Immature natural killer cell (primary cell): ENCODE measurements at regions not wholly inside any gene's neighbourhood (a gene's known extent, or its start where the extent isn't known, plus 50 kb on each side); places are given as distances from the start of the nearest gene placed in this dataset.
A peak's percentile ranks its signal among the peaks of the same experiment; 100 is the strongest.

Experiments
- DNase-seq, 3 donors: peaks; one replicate each; pipeline ENCODE4 v3.0.0; 2022; ENCODE audit warnings: mixed read lengths in 1 of 3
- H3K27ac Mint-ChIP-seq, 6 donors: one replicate each; pipeline ENCODE4 v1.8.0; 2020; ENCODE audit warnings: mixed read lengths in 6 of 6, mild to moderate bottlenecking in 5 of 6, inconsistent platforms in 4 of 6, moderate library complexity in 3 of 6
- H3K27me3 Mint-ChIP-seq, 3 donors: one replicate each; pipeline ENCODE4 v1.8.0; 2020 to 2021; ENCODE audit warnings: low read depth in 3 of 3, mild to moderate bottlenecking in 3 of 3, mixed read lengths in 3 of 3, moderate library complexity in 3 of 3, inconsistent platforms in 1 of 3
- H3K36me3 Mint-ChIP-seq, 3 donors: one replicate each; pipeline ENCODE4 v1.8.0; 2020; ENCODE audit warnings: mixed read lengths in 3 of 3, inconsistent platforms in 2 of 3, mild to moderate bottlenecking in 2 of 3
- H3K4me1 Mint-ChIP-seq, 2 donors: one replicate each; pipeline ENCODE4 v1.8.0; 2020; ENCODE audit warnings: inconsistent platforms in 2 of 2, mild to moderate bottlenecking in 2 of 2, mixed read lengths in 2 of 2, moderate library complexity in 1 of 2
- H3K4me3 Mint-ChIP-seq, 5 donors: one replicate each; pipeline ENCODE4 v1.8.0; 2020; ENCODE audit warnings: mild to moderate bottlenecking in 5 of 5, mixed read lengths in 5 of 5, inconsistent platforms in 3 of 5, moderate library complexity in 3 of 5
- H3K9me3 Mint-ChIP-seq, 6 donors: one replicate each; pipeline ENCODE4 v1.8.0; 2020; ENCODE audit warnings: mild to moderate bottlenecking in 6 of 6, mixed read lengths in 6 of 6, inconsistent platforms in 4 of 6, moderate library complexity in 3 of 6

DNA sequence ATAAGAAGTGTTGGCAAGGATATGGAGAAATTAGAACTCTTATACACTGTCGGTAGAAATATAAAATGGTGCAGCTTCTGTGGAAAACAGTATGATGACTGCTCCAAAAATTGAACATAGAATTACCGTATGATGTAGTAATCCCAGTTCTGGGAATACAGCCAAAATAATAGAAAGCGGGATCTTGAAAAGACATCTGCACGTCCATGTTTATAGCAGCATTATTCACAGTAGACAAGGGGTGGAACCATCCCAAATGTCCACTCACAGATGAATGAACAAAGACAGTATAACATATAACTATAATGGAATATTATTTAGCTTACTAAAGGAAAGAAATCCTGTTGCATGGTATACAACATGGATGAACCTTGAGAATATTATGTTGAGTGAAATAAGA lies 257.7 kb downstream of the TDRD15 start:
- DNase-seq: no peak
- peaks cover 0 to 3% (median 2%) of the 10 kb centered on the region in 3 donors for H3K27me3 Mint-ChIP-seq
- no peaks in the 10 kb centered on the region for H3K4me1 Mint-ChIP-seq
- H3K36me3 Mint-ChIP-seq: no peaks in the 10 kb centered on the region
- peaks cover 0 to 17% (median 10%) of the 10 kb centered on the region in 6 donors for H3K9me3 Mint-ChIP-seq
- no peak overlapping the region for H3K4me3 Mint-ChIP-seq
- no peak overlapping the region for H3K27ac Mint-ChIP-seq

DNA sequence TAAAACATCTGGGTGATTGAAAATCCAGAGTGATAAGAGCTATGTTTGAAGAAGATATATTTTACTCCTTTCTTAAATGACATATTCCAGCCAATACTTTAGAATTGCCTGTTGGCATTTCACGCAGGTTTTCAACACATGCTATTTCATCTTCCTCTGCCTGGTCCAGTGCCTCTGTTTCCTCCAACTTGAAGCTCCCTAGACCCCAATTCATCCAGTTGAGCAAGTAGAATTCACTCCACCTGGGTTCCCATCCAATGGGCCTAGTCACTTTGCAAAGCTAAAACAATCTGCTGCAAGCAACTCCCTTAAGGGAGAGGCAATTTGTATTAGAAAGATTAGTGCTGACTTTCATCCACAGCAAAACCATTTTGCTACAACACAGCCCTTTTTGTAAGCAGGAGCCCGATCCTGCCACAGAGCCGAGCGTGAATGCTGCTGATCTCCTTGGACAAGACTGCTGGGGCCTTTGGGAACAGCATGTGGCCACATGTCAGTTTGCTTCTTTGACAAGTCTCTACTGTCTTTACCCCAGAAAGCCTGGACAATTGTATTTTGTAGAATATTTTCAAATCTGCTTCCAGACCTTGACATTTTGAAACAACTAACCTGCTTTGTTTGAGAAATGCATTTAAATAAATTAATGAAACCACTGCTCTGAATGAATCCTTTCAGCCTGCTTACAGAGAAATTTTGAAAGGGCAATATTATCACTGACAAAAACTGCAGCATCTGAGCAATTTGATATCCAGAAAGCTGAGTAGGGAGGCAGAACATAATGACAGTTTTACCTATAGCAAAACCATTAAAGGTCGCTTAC lies 259.1 kb downstream of the TDRD15 start:
- peaks cover 0 to 18% (median 7%) of the 10 kb centered on the region in 6 donors for H3K9me3 Mint-ChIP-seq
- H3K4me1 Mint-ChIP-seq: no peaks in the 10 kb centered on the region
- no peak overlapping the region for H3K4me3 Mint-ChIP-seq
- peaks cover 0 to 2% (median 0%) of the 10 kb centered on the region in 3 donors for H3K36me3 Mint-ChIP-seq
- peaks cover 0 to 3% (median 2%) of the 10 kb centered on the region in 3 donors for H3K27me3 Mint-ChIP-seq
- H3K27ac Mint-ChIP-seq: no peak overlapping the region
- DNase-seq: no peak

DNA sequence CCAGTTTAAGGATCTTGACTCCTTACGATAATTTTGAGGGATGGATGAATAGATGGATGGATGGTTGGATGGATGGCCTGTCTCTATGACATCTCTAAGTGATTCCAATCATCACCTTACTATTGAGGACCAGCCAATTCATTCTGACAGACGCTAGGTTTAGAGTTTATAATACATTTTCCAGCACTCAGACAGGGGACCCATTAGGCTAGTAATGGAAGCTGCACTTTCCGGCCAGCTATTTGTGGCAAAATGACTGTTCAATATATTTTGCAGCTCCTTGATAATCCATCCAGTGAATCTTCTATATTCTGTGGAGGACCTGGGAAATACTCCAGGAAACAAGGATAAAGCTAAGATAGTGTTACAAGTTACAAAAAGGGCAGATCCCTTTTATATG lies 262.9 kb downstream of the TDRD15 start:
- Mint-ChIP-seq H3K9me3 (peaks cover 0 to 16% (median 4%) of the 10 kb centered on the region in 6 donors), H3K27me3 (peaks cover 0 to 2% (median 0%) of the 10 kb centered on the region in 3 donors), H3K27ac (no peak overlapping the region), H3K4me3 (no peak overlapping the region), H3K4me1 (no peaks in the 10 kb centered on the region), H3K36me3 (peaks cover 0 to 8% (median 0%) of the 10 kb centered on the region in 3 donors)
- DNase-seq: no peak

DNA sequence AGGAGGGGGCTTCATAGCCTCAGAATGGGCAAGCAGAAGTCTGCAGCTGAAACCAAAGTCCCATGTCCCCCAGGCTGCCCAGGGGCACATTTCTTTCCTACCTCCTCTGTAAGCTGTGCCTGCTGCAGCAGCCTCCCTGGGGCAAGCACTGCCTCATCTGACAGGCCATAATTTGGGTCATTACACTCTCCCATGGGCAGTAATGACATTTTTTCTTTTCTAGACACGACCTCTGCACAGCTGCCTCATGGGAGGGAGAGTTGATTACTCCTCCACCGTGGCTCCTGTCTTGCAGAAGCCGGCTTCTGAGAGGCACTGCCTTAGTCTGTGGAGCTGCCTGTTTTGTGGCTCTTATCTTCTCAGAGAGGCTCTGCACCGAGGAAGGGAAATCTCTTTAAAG lies 268.9 kb downstream of the TDRD15 start:
- peaks cover 1 to 2% (median 2%) of the 10 kb centered on the region in 3 donors for H3K27me3 Mint-ChIP-seq

DNA sequence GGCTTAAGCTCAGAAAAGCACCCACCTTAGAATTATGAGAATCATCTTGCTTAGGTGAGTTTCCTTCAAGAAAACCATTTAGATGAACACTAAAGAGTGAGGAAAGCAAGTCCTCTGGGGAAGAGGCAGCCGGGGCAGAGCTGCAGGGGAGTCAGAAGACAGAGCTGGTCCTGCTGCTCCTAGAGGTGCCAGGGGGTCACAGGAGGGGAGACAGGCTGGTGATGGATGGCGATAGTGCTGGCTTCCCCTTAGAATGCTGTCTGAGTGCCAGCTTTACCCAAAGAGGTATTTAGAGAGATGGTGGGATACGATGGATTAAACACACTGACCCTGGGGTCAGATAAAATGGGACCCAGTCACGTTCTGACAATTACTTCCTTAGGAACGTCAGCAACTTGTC lies 269.4 kb downstream of the TDRD15 start:
- H3K36me3 Mint-ChIP-seq: peaks cover 0 to 4% (median 0%) of the 10 kb centered on the region in 3 donors
- peaks cover 1 to 2% (median 2%) of the 10 kb centered on the region in 3 donors for H3K27me3 Mint-ChIP-seq
- H3K27ac Mint-ChIP-seq: no peak overlapping the region
- no peak overlapping the region for H3K4me3 Mint-ChIP-seq
- H3K9me3 Mint-ChIP-seq: peaks cover 0 to 10% (median 3%) of the 10 kb centered on the region in 6 donors
- H3K4me1 Mint-ChIP-seq: no peaks in the 10 kb centered on the region
- DNase-seq: no peak

More for the DNA sequence above, 268.9 kb downstream of the TDRD15 start:
- Mint-ChIP-seq H3K4me1 (no peaks in the 10 kb centered on the region), H3K9me3 (peaks cover 0 to 15% (median 3%) of the 10 kb centered on the region in 6 donors), H3K36me3 (peaks cover 0 to 8% (median 0%) of the 10 kb centered on the region in 3 donors), H3K27ac (no peak overlapping the region), H3K4me3 (no peak overlapping the region)
- DNase-seq: no peak

DNA sequence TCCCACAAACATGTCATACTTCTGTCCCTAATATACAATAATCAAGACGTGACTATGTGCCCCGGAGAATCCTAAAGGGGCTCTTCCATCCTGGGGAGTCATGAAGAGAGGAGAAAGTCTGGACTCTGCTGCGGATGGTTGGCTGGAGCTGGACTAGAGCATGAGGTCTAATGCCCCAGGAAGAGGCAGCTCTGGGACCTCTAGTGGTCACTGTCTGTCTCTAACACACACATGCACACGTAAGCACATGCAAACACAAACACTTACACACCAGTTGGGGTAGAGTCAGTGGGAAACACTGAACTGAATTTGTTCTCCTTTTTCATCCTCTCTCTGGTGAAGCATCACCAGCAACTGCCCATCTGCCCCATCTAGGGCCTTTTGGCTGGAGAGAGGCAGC lies 271.6 kb downstream of the TDRD15 start:
- H3K27me3 Mint-ChIP-seq: peaks cover 0 to 2% (median 1%) of the 10 kb centered on the region in 3 donors
- H3K4me1 Mint-ChIP-seq: no peaks in the 10 kb centered on the region
- no peaks in the 10 kb centered on the region for H3K36me3 Mint-ChIP-seq
- H3K4me3 Mint-ChIP-seq: no peak overlapping the region
- peaks cover 0 to 8% (median 2%) of the 10 kb centered on the region in 6 donors for H3K9me3 Mint-ChIP-seq
- DNase-seq: no peak
- no peak overlapping the region for H3K27ac Mint-ChIP-seq

DNA sequence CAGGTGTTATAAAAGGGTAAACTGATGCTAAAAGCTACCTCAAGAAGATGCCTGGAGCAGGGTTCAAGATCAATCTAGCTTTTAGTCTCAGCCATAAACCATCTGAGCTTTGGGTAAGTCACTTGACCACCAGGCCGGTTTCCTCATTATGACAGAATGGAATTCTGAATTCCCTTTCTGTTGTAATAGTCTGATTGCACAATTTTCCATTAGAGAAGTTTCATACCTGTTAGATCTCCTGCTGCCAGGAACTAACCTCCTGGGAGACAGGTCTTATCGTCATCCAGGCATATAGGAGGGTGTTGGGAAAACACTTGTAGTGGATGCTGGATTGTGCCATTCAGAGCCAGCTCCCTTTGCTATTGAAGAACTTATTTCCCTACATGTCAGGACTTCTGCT lies 272.5 kb downstream of the TDRD15 start:
- peaks cover 0 to 12% (median 2%) of the 10 kb centered on the region in 6 donors for H3K9me3 Mint-ChIP-seq

DNA sequence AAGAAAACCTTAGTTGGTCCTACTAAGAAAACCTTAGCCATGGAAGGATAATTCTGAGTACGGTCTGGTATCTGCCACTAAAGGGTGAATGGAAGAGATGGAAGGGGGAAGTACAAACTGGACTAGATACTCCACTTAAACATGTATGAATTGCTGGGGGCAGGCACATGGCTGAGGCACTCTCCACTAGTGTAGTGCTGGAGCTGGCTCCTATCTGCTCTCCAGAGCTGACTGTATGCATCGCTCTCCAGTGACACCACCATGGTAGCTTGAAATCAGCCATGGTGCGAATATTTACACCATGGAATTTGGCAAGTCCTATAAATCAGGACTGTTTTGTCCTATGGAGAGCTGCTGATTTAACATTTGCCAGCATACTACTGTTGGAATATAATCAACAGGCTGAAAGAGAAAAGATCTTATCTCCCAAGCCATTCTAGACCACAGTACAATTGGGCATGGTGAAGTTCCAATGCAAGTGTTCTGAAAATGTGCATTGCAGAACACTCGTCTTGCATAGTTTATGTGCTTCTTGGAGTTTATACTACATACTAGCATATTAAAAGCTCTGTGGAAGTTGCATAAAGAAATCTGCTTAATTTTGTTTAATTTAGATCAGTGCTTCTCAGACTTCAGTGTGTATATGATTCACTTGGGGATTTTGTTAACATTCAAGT lies 277.4 kb downstream of the TDRD15 start:
- peak overlapping the region in 1 of 5 donors; percentile 0 for H3K4me3 Mint-ChIP-seq
- peaks cover 0 to 4% (median under 1%) of the 10 kb centered on the region in 6 donors for H3K9me3 Mint-ChIP-seq
- no peaks in the 10 kb centered on the region for H3K36me3 Mint-ChIP-seq
- no peak overlapping the region for H3K27ac Mint-ChIP-seq
- no peaks in the 10 kb centered on the region for H3K4me1 Mint-ChIP-seq
- H3K27me3 Mint-ChIP-seq: peaks cover 0 to 1% (median 0%) of the 10 kb centered on the region in 3 donors
- no peak for DNase-seq

More for the DNA sequence above, 272.5 kb downstream of the TDRD15 start:
- H3K4me1 Mint-ChIP-seq: no peaks in the 10 kb centered on the region
- peaks cover 0 to 2% (median 1%) of the 10 kb centered on the region in 3 donors for H3K27me3 Mint-ChIP-seq
- H3K27ac Mint-ChIP-seq: no peak overlapping the region
- H3K36me3 Mint-ChIP-seq: no peaks in the 10 kb centered on the region
- no peak for DNase-seq
- no peak overlapping the region for H3K4me3 Mint-ChIP-seq

DNA sequence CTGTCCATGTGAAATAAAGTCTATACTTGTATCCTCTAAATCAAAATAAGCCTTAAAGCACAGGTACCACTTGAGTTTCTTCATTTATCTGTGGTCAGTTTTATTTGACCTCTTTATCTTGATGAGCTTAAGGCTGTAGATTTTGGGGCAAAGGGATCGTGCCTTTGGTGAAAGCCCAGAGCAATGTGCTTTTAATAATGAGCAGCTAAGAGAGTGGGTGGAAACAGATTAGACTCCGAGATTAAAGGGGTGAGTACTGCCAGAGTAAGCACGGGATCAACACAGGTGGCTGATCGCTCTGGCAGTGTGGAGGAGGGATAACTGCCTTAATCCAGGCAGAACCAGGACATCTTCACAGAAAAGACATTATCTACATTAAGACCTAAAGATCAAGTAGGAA lies 280.4 kb downstream of the TDRD15 start:
- H3K9me3 Mint-ChIP-seq: peaks cover 0 to 5% (median 2%) of the 10 kb centered on the region in 6 donors
- peaks cover 0 to 3% (median 0%) of the 10 kb centered on the region in 3 donors for H3K27me3 Mint-ChIP-seq
- H3K4me1 Mint-ChIP-seq: no peaks in the 10 kb centered on the region
- no peak overlapping the region for H3K27ac Mint-ChIP-seq
- no peak overlapping the region for H3K4me3 Mint-ChIP-seq
- DNase-seq: no peak
- H3K36me3 Mint-ChIP-seq: no peaks in the 10 kb centered on the region

DNA sequence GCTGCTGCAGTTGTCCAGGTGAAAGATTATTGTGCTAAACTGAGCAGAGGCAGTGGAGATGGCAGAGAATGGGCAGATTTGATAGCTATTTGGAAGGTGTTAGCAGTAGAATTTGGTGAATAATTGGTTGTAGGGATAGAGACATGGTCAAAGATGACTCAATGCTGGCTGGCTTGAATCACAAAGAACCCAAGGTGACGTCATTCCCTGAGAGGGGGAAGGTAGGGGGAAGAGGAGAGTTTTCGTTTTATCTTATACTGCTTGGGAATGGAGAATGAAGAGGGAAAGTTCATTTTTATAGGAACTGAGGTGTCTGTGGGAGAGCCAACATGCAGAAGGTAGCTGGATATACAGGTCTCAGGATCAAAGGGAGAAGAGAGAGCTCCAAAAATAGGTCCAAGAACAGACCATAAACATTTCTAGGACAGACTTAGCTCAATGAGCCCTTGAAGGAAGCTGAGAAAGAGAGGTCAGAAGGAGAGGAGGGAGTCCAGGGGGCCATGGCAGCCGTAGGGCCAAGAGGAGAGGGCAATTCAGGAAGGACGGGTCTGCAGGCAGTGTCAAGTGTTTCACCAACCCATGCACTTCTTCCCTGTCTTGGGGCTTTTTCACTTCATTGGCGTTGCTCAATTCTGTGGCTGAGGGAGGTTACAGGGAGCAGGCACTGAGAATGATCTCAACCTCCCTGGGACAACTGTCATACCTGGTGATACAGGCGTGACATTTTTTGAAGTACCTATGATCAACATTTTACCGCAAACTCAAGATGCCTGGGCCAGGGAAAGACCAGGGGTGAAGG lies 281.3 kb downstream of the TDRD15 start:
- no peaks in the 10 kb centered on the region for H3K4me1 Mint-ChIP-seq
- DNase-seq: no peak
- no peak overlapping the region for H3K27ac Mint-ChIP-seq
- no peak overlapping the region for H3K4me3 Mint-ChIP-seq
- peaks cover 0 to 3% (median 0%) of the 10 kb centered on the region in 3 donors for H3K27me3 Mint-ChIP-seq
- no peaks in the 10 kb centered on the region for H3K36me3 Mint-ChIP-seq
- H3K9me3 Mint-ChIP-seq: peaks cover 0 to 5% (median 1%) of the 10 kb centered on the region in 6 donors

DNA sequence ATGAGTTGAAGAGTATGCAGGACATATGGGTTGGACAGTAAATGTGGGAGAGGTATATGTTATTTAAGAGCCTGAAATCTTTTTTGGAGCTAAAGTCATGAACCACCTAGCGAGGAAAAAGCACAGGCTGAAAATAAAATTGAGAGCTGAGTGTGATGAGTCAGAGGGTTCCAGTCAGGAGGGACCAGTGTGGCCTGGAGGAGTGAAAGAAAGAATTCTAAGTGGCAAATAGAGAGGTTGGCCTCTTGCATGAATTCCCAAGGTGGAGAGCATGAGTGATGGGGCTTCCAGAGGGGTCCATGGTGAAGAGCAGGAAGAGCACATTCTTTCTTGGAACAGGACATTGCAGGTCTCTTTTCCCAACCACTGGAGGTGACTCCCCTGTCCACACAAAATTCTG lies 282.6 kb downstream of the TDRD15 start:
- H3K36me3 Mint-ChIP-seq: no peaks in the 10 kb centered on the region
- H3K27ac Mint-ChIP-seq: no peak overlapping the region
- no peak for DNase-seq
- no peaks in the 10 kb centered on the region for H3K4me1 Mint-ChIP-seq
- no peak overlapping the region for H3K4me3 Mint-ChIP-seq
- peaks cover 0 to 3% (median 0%) of the 10 kb centered on the region in 3 donors for H3K27me3 Mint-ChIP-seq
- H3K9me3 Mint-ChIP-seq: peaks cover 0 to 6% (median 3%) of the 10 kb centered on the region in 6 donors

DNA sequence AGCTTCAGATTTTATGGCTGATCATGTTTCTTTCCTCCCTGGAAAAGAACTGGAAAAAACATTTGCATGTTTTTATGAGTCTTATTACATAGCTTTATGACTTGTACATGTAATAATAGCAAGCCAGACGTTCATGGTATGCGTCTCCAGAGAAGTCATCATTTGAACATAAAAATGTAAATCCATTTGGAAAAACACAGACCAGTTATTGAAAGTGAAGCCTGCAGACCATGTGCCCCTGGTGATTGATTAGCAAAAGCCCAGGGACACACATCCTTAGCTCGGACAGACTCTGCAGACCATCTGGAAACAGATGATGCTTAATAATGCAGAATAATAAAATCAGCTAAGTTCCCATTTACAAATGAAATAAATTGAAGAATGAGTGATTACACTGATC lies 283.1 kb downstream of the TDRD15 start:
- Mint-ChIP-seq H3K27ac (no peak overlapping the region), H3K36me3 (no peaks in the 10 kb centered on the region), H3K4me3 (no peak overlapping the region), H3K4me1 (no peaks in the 10 kb centered on the region), H3K27me3 (peaks cover 0 to 3% (median 0%) of the 10 kb centered on the region in 3 donors), H3K9me3 (peaks cover 0 to 10% (median 5%) of the 10 kb centered on the region in 6 donors)
- DNase-seq: no peak

DNA sequence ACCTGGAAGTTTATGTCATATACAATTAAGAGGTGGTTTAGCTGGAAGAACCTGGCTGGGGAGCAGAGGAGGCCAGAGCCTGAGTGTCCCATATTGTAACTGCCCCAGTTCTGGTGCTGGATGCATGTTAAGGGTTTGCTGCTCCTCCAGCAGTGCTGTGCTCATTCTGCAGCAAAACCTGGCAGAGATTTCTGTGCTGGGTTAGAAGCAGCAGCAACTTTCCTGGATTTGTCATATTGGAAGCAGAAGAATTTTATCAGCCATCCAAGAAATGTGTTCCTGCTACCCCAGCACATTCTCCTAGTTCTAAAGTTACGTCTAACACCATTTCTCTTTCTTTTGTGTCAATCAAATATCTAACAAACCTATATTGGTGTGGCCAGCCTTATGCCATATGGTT lies 284.1 kb downstream of the TDRD15 start:
- Mint-ChIP-seq H3K4me1 (no peaks in the 10 kb centered on the region), H3K4me3 (no peak overlapping the region), H3K36me3 (no peaks in the 10 kb centered on the region), H3K9me3 (peaks cover 0 to 10% (median 5%) of the 10 kb centered on the region in 6 donors), H3K27me3 (peaks cover 0 to 3% (median 0%) of the 10 kb centered on the region in 3 donors), H3K27ac (no peak overlapping the region)
- no peak for DNase-seq
